GM21576 (cell line): ENCODE measurements at regions not wholly inside any gene's neighbourhood (a gene's known extent, or its start where the extent isn't known, plus 50 kb on each side); places are given as distances from the start of the nearest gene placed in this dataset.
"Not testable (repeated sequence)": the region's sequence is repeated elsewhere in the genome, so short reads cannot be mapped to it uniquely, and the experiment has no call there.

Experiments
- ATAC-seq: cut with Tn5 transposase; IDR thresholded peaks from one replicate; pipeline ENCODE4 v1.9.1; 2021; ENCODE audit warnings: mild to moderate bottlenecking, moderate library complexity; ENCODE audit not compliant: unreplicated experiment

DNA sequence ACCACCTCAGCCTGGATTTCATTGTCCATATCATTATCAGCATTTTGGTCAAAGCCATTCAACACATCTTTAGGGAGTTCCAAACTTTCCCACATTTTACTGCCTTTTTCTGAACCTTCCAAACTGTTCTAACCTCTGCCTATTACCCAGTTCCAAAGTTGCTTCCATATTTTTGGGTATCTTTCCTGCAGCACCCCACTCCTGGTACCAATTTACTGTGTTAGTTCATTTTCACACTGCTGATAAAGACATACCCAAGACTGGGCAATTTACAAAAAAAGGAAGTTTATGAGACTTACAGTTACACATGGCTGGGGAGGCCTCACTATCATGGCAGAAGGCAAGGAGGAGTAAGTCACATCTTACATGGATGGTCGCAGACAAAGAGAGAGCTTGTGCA lies 63.6 kb upstream of the CEP162 start:
- ATAC-seq: not testable (repeated sequence)

DNA sequence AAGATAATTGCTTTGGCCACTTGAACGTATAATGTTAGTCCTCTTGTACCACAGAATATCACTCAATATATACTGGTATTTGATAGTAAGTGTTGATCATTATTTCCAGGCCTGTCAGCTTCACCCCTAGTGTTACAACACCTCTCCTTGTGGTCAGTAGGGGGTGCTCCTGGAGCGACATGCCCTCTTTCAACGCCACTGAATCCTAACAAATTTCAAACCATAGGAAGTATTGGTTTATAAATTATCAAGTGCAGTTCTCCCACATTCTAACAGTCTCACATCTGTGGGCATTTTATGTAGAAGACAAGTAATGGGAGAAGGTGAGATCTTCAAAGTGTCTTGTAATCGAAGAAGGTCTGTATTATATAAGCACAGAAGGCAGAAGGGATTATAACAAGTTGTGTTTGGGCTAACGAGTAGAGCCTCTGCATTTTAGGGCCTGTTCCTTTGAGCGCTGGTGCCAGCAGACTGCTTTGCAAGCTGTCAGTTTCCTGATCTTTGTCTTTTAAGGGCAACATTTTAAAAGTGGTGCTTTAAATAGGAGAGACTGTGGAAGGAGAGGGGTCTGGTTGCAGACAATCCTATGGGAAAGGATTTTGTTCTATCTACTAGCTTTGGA lies 57.1 kb upstream of the CEP162 start:
- ATAC-seq: no peak

DNA sequence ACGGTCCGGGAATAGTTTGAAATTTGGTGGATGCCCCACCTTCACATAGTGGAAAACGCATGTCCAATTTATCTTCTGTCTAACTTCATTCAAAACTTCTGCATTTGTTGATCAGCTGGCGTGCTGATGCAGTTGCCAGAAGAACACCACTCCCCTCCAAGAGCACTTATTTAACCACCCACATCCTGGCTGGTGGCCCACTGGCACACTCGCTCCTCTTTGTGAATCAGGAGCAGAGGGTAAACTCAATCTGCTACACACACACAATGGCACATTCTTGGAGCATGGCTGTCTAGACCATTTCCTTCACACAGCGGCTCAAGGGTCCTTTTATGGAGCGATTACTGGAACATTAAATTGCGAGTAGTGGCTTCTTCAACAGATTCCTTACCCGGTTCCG lies 55.1 kb upstream of the CEP162 start:
- no peak for ATAC-seq

DNA sequence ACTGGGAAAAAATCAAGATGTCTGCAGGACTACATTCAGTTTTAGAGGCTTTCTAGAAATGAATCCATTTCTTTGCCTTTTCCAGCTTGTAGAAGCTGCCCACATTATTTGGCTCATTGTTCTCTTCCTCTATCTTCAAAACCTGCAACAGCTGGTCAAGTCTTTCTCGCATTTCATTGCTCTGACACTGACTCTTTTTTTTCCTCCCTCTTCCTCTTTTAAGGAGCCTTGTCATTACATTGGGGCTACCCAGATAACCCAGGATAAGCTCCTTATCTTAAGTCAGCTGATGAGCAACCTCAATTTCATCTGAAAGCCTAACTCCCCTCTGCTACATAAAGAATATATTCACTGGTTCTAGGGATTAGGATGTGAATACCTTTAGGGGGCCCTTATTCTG lies 53.2 kb upstream of the CEP162 start:
- no peak for ATAC-seq

DNA sequence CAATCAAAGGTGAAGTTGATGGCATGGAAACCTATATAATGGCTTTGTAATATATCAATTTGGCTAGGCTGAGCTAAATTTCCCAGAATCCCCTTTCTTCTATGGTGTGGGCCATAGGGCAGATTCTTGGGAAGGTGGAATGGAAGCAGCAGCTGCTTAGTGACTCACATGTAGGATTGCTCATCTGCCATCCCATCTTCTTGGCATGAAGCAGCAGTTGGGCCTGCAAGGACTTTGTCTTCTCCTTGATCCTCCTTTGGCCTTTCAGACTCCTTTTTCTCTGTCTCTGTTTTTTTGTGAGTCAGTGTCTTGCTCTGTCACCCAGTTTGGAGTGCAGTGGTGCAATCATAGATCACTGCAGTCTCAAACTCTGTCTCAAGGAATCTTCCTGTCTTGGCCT lies 52.6 kb upstream of the CEP162 start:
- no peak for ATAC-seq

DNA sequence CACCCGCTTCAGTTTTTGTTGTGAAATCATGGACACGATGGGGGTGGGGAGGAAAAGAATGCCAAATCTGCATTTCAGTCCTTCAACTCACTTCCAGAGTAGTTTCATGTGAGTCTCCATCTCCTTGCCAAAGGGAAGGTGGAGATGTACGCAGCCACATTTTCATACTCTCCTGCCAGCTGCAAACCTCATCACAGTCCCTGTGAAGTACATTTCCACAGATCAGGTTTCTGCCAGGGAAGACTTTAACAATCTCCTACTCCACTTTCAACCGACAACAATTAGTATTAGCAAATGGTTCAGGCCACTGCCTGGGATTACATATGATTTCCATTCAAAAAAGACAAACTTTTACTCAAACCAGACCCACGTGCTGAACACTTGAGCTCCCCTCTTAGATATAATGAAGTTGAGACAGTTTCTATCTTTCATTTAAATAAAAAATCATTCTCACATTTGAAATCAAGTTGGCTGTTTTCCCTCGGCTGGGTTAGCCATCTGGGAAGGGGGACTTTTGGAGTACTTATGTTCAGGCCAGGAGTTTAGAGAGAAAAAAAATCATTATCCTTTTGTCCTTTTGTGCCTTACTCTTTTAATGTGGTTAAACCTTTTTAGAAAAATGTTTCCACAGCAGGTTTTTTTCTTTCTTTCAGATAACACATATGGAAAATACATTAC lies 51.0 kb upstream of the CEP162 start:
- ATAC-seq: no peak
